ENCODE measurements at regions not wholly inside any gene's neighbourhood (a gene's known extent, or its start where the extent isn't known, plus 50 kb on each side); places are given as distances from the start of the nearest gene placed in this dataset.

GRCh38 chr12:132384916-132385774 is 55.8 kb upstream of the GALNT9 start:
- peak in 3 of 10 donors; percentile 2 to 64 (median 43) for DNase-seq
- intact Hi-C loops (cut with DNase I): no loop called here

GRCh38 chr12:132380641-132381040 is 51.3 kb upstream of the GALNT9 start:
- DNase-seq: no peak
- intact Hi-C loops (cut with DNase I): no loop called here

GRCh38 chr12:132379996-132380395 is 50.6 kb upstream of the GALNT9 start:
- intact Hi-C loops (cut with DNase I): no loop called here
- peak in 4 of 10 donors; percentile 6 to 54 (median 32) for DNase-seq

GRCh38 chr12:132379576-132379975 is 50.2 kb upstream of the GALNT9 start:
- peak in 3 of 10 donors; percentile 17 to 64 (median 41) for DNase-seq
- intact Hi-C loops (cut with DNase I): no loop called here

Measured in posterior cingulate gyrus (tissue), 11 donors.